ENCODE measurements at regions not wholly inside any gene's neighbourhood (a gene's known extent, or its start where the extent isn't known, plus 50 kb on each side); places are given as distances from the start of the nearest gene placed in this dataset.

DNA sequence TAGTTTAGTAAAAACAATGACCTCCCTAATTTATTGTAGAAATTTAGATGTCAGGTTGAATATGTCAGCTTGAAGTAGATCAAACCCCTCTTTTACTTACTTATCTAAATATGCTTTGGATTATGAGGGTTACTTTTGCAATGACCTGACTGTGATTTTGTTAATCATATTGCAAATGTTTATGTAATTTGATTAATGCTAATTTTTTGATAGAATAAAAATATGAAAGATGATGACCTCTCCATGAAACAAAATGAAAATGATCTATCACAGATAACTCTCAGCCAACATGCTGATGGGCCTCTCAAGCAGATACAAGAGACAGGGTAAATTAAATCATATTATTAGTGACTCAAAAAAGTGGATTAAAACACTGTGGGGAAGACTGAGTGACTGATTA, 131.0 kb downstream of the CEP57L1 start:
- Histone ChIP-seq H3K4me3 (no peak overlapping the region), H3K27me3 (no peaks in the 10 kb centered on the region), H3K36me3 (no peaks in the 10 kb centered on the region), H3K27ac (no peak overlapping the region), H3K9me3 (no peaks in the 10 kb centered on the region), H3K4me1 (peaks cover 0 to 8% (median 0%) of the 10 kb centered on the region in 12 donors)
- ATAC-seq (no peak), DNase-seq (no peak)
- intact Hi-C loops (cut with DNase I), result no loop called here
- TF ChIP-seq, protein P1, sequence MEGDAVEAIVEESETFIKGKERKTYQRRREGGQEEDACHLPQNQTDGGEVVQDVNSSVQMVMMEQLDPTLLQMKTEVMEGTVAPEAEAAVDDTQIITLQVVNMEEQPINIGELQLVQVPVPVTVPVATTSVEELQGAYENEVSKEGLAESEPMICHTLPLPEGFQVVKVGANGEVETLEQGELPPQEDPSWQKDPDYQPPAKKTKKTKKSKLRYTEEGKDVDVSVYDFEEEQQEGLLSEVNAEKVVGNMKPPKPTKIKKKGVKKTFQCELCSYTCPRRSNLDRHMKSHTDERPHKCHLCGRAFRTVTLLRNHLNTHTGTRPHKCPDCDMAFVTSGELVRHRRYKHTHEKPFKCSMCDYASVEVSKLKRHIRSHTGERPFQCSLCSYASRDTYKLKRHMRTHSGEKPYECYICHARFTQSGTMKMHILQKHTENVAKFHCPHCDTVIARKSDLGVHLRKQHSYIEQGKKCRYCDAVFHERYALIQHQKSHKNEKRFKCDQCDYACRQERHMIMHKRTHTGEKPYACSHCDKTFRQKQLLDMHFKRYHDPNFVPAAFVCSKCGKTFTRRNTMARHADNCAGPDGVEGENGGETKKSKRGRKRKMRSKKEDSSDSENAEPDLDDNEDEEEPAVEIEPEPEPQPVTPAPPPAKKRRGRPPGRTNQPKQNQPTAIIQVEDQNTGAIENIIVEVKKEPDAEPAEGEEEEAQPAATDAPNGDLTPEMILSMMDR (IDR thresholded peaks at IDR 0.05), result no peak
- TF ChIP-seq POLR2A (IDR thresholded peaks at IDR 0.05), result no peak

DNA sequence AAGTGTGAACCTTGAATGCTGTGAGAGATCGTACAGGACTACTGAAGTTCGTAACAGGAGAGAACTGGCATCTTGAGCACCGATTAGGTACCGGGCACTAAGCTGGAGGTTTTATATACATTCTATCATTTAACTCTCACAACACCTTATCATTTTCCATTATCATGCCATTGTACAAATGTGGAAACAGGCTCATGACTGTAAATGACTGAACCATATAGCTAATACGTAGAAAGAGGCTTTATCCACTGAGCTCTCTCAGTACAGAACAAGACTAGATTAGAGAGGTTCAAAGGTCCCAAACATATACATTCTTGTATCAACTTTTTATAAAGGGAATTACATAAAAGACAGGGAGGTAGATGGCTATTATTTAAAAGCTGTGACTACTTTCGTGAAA, 130.6 kb downstream of the CEP57L1 start:
- TF ChIP-seq POLR2A (IDR thresholded peaks at IDR 0.05), result no peak
- TF ChIP-seq, protein P1 (IDR thresholded peaks at IDR 0.05), result no peak
- Histone ChIP-seq H3K4me3 (no peak overlapping the region), H3K4me1 (peaks cover 0 to 8% (median 0%) of the 10 kb centered on the region in 12 donors), H3K36me3 (no peaks in the 10 kb centered on the region), H3K27me3 (no peaks in the 10 kb centered on the region), H3K27ac (no peak overlapping the region), H3K9me3 (no peaks in the 10 kb centered on the region)
- no peak for DNase-seq
- intact Hi-C loops (cut with DNase I), result no loop called here
- 94 to 99% (median 97%) methylated on average over 6 of the region's 6 CpGs for WGBS, 4 donors
- no peak for ATAC-seq

DNA sequence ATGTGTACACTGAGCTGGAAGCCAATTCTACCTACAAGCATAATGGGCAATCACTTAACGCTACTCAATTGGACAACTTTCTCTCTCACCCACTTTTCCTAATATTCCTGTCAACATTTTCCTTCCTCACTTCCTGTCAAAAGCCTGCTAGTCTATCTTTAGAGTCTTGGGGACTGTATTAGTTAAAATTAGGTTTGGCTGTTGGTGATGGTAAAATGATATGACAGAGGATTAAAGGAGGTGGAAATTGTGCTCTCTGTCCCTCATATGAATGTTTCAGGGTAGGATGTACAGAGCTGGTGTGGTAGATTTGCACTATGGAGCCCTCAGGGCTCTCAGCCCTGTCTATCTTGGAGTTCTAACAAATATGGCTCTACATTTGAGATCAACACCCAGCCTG, 129.7 kb downstream of the CEP57L1 start:
- DNase-seq (no peak), ATAC-seq (no peak)
- Histone ChIP-seq H3K4me3 (no peak overlapping the region), H3K4me1 (peaks cover 0 to 13% (median 0%) of the 10 kb centered on the region in 12 donors), H3K36me3 (no peaks in the 10 kb centered on the region), H3K27ac (no peak overlapping the region), H3K27me3 (no peaks in the 10 kb centered on the region), H3K9me3 (no peaks in the 10 kb centered on the region)
- intact Hi-C loops (cut with DNase I), result no loop called here
- TF ChIP-seq, protein P1 (IDR thresholded peaks at IDR 0.05), result no peak
- no peak for TF ChIP-seq POLR2A (IDR thresholded peaks at IDR 0.05)
- WGBS, 4 donors, result 29 to 44% (median 34%) methylated on average over 1 of the region's 1 CpG

DNA sequence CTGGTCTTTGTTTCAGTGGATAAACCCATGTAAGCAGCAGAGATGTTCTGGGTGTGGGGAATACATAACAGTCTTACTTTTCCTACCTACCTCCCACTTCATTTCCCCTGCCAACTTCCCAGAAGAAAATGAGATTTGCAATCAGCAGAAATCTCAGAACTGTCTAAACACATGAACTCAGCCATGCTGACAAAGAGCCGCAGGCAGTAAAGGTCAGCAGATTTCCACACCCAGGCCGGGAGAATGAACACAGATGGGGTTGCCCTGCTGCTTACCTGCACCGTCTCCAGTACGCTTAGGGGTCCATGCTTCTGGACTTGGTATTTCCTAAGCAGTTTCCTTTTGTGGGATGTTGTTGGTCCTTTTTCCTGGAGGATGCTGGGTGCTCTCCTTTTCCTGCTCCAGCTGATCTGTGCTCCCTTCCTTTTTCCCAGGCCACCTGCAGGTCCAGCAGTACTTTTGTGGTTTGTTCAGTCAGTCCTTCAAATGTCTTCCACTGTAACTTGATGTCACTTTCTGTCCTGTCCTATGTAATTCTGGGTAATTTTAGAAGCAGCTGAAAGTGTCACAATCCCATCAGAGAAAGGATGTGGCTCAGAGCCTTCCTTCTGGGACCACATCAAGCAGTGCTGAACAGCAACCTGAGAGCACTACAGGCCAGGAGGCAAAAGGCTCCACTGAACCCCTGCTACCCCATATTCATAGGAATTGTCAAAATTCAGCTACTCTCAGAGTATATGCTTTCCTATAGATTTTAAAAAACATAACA, 129.0 kb downstream of the CEP57L1 start:
- DNase-seq (no peak), ATAC-seq (no peak)
- TF ChIP-seq, protein P1 (IDR thresholded peaks at IDR 0.05), result no peak
- no peak for TF ChIP-seq POLR2A (IDR thresholded peaks at IDR 0.05)
- intact Hi-C loops (cut with DNase I), result no loop called here
- Histone ChIP-seq H3K4me1 (peaks cover 0 to 13% (median 0%) of the 10 kb centered on the region in 12 donors), H3K27ac (no peak overlapping the region), H3K9me3 (no peaks in the 10 kb centered on the region), H3K4me3 (no peak overlapping the region), H3K36me3 (no peaks in the 10 kb centered on the region), H3K27me3 (no peaks in the 10 kb centered on the region)
- 65 to 73% (median 70%) methylated on average over 4 of the region's 4 CpGs for WGBS, 4 donors

Measured in heart left ventricle (tissue), 16 donors.